Cortex of kidney (tissue), 1 donor: ENCODE measurements at regions not wholly inside any gene's neighbourhood (a gene's known extent, or its start where the extent isn't known, plus 50 kb on each side); places are given as distances from the start of the nearest gene placed in this dataset.

Source experiments
- DNase-seq: peaks from one replicate; lab custom pipeline; 2025; lab: John Stamatoyannopoulos, UW

- DNase-seq = no peak
These were observed 472.8 kb upstream of the PROK2 start for GRCh38 chr3:72257738-72258137.

GRCh38 chr3:72257203-72257602 is 472.3 kb upstream of the PROK2 start:
- no peak for DNase-seq

GRCh38 chr3:72256716-72257115 is 471.8 kb upstream of the PROK2 start:
- no peak for DNase-seq

GRCh38 chr3:72255791-72256559 is 471.0 kb upstream of the PROK2 start:
- no peak for DNase-seq

GRCh38 chr3:72255191-72255590 is 470.2 kb upstream of the PROK2 start:
- no peak for DNase-seq

- DNase-seq = no peak
These were observed 469.5 kb upstream of the PROK2 start for GRCh38 chr3:72254483-72254882.

- DNase-seq = no peak
These were observed 465.8 kb upstream of the PROK2 start for GRCh38 chr3:72250725-72251124.

GRCh38 chr3:72248869-72249268 is 463.9 kb upstream of the PROK2 start:
- DNase-seq = no peak

GRCh38 chr3:72248389-72248761 is 463.4 kb upstream of the PROK2 start:
- DNase-seq = no peak

- no peak for DNase-seq
These were observed 462.9 kb upstream of the PROK2 start for GRCh38 chr3:72247645-72248388.

- DNase-seq = no peak
These were observed 462.2 kb upstream of the PROK2 start for GRCh38 chr3:72247126-72247525.

- DNase-seq = no peak
These were observed 461.7 kb upstream of the PROK2 start for GRCh38 chr3:72246685-72247084.

- DNase-seq = no peak
These were observed 460.3 kb upstream of the PROK2 start for GRCh38 chr3:72245183-72245811.

- no peak for DNase-seq
These were observed 459.4 kb upstream of the PROK2 start for GRCh38 chr3:72244396-72244795.

- no peak for DNase-seq
These were observed 457.4 kb upstream of the PROK2 start for GRCh38 chr3:72242326-72242725.

- no peak for DNase-seq
These were observed 456.6 kb upstream of the PROK2 start for GRCh38 chr3:72241525-72241924.

GRCh38 chr3:72240531-72240930 is 455.6 kb upstream of the PROK2 start:
- no peak for DNase-seq

GRCh38 chr3:72238801-72239200 is 453.9 kb upstream of the PROK2 start:
- DNase-seq = no peak

- no peak for DNase-seq
These were observed 453.2 kb upstream of the PROK2 start for GRCh38 chr3:72238010-72238691.

GRCh38 chr3:72237679-72238009 is 452.7 kb upstream of the PROK2 start:
- no peak for DNase-seq

GRCh38 chr3:72234391-72234790 is 449.4 kb upstream of the PROK2 start:
- DNase-seq = no peak

- DNase-seq = no peak
These were observed 448.6 kb upstream of the PROK2 start for GRCh38 chr3:72233571-72233970.

- no peak for DNase-seq
These were observed 447.8 kb upstream of the PROK2 start for GRCh38 chr3:72232777-72233176.
